Vagina (tissue), 2 donors: ENCODE measurements at regions not wholly inside any gene's neighbourhood (a gene's known extent, or its start where the extent isn't known, plus 50 kb on each side); places are given as distances from the start of the nearest gene placed in this dataset. TPM values are rescaled to one million over a fixed set of nuclear protein-coding genes. Genes with fewer than 3 reads are reported as not detected.

Source experiments
- DNase-seq, 2 donors: peaks; one replicate each; pipeline ENCODE4 v3.0.0-alpha.2; 2017; ENCODE audit errors: extremely low spot score in 2 of 2
- H3K27ac ChIP-seq: fragments of 200-600 bp; sonication (generic); one replicate; pipeline ENCODE4 v1.5.1; 2019
- H3K27me3 ChIP-seq: fragments of 200-600 bp; sonication (generic); one replicate; pipeline ENCODE4 v1.5.1; 2019
- H3K36me3 ChIP-seq, 2 donors: fragments of 200-600 bp; sonication (generic); one replicate each; pipeline ENCODE4 v1.5.1; 2017 to 2019
- H3K4me1 ChIP-seq: fragments of 200-600 bp; sonication (generic); one replicate; pipeline ENCODE4 v1.5.1; 2019
- H3K4me3 ChIP-seq, 2 donors: fragments of 200-600 bp; sonication (generic); 1 replicate in 1 of 2; 2 replicates in 1 of 2; pipeline ENCODE4 v1.5.1; 2016 to 2019
- H3K9me3 ChIP-seq: fragments of 200-600 bp; sonication (generic); one replicate; pipeline ENCODE4 v1.5.1; 2019
- POLR2A ChIP-seq, 2 donors: fragments of 450-650 bp; IDR thresholded peaks; one replicate each; pipeline ENCODE4 v1.6.1; 2017; ENCODE audit warnings: antibody characterized with exemption in 2 of 2, mild to moderate bottlenecking in 2 of 2, moderate library complexity in 2 of 2
- POLR2AphosphoS5 ChIP-seq, 2 donors: sonication (generic); formaldehyde crosslinking; IDR thresholded peaks; one replicate each; pipeline ENCODE4 v1.9.0; 2017; ENCODE audit warnings: antibody characterized with exemption in 2 of 2, mild to moderate bottlenecking in 2 of 2, low read depth in 1 of 2; ENCODE audit not compliant: insufficient read depth in 1 of 2
- intact Hi-C: fragments of 100-400 bp; cut with DNase I; formaldehyde crosslinking; loops from one replicate; pipeline ENCODE4 v1.15.1; 2023
- microRNA counts, 2 donors: library from miRNA; unstranded; fragments of <30 nt; microRNA quantifications; one replicate each; lab custom pipeline; 2016 to 2017
- microRNA-seq: library from miRNA; unstranded; fragments of <30 nt; microRNA quantifications from one replicate; pipeline ENCODE4, GENCODE V29; 2017; ENCODE audit warnings: borderline number of aligned reads, borderline replicate concordance
- small RNA-seq: library from RNA; depleted of rRNA; stranded (forward); fragments of <200 nt; gene quantifications from one replicate; pipeline ENCODE3, GENCODE V24; 2016
- TF ChIP-seq, protein P1 (sequence below), 3 experiments: fragments of 450-650 bp in 2 of 3; fragments of 200-600 bp in 1 of 3; sonication (generic) in 1 of 3; IDR thresholded peaks; one replicate each; pipeline ENCODE4 v1.5.1; 2017 to 2019; ENCODE audit warnings: antibody characterized with exemption in 3 of 3, mild to moderate bottlenecking in 2 of 3, moderate library complexity in 2 of 3

DNA sequence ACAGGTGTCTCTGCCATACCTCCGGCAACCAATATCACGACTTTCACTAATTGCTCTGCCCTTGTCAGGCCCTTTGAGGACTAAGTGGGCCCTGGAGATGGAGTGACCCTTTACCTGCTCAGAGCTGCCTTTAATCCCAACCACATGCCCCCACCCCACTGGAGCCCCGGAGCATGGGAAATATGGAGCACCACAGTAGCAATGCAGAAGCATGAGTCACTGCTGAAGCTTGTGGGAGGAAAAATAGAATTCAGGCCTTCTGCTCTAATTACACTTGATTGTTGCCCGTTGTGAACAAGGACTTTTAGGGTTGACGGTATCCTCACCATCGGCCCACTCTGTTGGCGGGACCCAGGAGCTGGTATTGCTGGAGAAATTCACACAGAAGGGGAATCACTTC, 52.5 kb upstream of the FRMD4A start:
- Histone ChIP-seq H3K9me3 (no peaks in the 10 kb centered on the region), H3K27ac (no peak overlapping the region), H3K4me1 (no peaks in the 10 kb centered on the region), H3K27me3 (no peaks in the 10 kb centered on the region), H3K36me3 (no peaks in the 10 kb centered on the region), H3K4me3 (no peak overlapping the region)
- TF ChIP-seq POLR2AphosphoS5 (IDR thresholded peaks at IDR 0.05; ENCODE audit: insufficient read depth in 1 of 2, low read depth in 1 of 2) (no peak), POLR2A (IDR thresholded peaks at IDR 0.05) (no peak)
- TF ChIP-seq, protein P1, sequence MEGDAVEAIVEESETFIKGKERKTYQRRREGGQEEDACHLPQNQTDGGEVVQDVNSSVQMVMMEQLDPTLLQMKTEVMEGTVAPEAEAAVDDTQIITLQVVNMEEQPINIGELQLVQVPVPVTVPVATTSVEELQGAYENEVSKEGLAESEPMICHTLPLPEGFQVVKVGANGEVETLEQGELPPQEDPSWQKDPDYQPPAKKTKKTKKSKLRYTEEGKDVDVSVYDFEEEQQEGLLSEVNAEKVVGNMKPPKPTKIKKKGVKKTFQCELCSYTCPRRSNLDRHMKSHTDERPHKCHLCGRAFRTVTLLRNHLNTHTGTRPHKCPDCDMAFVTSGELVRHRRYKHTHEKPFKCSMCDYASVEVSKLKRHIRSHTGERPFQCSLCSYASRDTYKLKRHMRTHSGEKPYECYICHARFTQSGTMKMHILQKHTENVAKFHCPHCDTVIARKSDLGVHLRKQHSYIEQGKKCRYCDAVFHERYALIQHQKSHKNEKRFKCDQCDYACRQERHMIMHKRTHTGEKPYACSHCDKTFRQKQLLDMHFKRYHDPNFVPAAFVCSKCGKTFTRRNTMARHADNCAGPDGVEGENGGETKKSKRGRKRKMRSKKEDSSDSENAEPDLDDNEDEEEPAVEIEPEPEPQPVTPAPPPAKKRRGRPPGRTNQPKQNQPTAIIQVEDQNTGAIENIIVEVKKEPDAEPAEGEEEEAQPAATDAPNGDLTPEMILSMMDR (IDR thresholded peaks at IDR 0.05): no peak
- DNase-seq: no peak
- intact Hi-C loops: no loop called here

DNA sequence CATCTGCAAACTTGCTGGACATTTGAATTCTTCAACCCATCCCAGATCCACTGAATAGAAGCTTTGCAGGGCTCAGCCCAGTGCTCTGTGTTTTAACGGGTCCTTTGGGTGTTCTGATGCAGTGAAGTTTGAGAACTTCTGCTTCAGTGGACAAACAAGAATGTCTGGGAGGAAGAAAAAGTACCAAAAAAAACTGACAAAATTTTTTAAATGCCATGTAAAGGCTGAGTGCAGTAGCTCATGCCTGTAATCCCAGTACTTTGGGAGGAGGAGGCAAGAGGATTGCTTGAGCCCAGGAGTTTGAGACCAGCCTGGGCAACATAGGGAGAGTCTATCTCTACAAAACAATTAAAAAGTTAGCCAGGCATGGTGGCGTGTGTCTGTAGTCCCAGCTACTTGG, 51.8 kb upstream of the FRMD4A start:
- intact Hi-C loops: no loop called here
- no peak for DNase-seq
- Histone ChIP-seq H3K27me3 (no peaks in the 10 kb centered on the region), H3K9me3 (no peaks in the 10 kb centered on the region), H3K4me1 (no peaks in the 10 kb centered on the region), H3K27ac (no peak overlapping the region), H3K36me3 (no peaks in the 10 kb centered on the region), H3K4me3 (no peak overlapping the region)
- TF ChIP-seq POLR2A (IDR thresholded peaks at IDR 0.05) (no peak), POLR2AphosphoS5 (IDR thresholded peaks at IDR 0.05; ENCODE audit: insufficient read depth in 1 of 2, low read depth in 1 of 2) (no peak)
- TF ChIP-seq, protein P1 (IDR thresholded peaks at IDR 0.05): no peak

DNA sequence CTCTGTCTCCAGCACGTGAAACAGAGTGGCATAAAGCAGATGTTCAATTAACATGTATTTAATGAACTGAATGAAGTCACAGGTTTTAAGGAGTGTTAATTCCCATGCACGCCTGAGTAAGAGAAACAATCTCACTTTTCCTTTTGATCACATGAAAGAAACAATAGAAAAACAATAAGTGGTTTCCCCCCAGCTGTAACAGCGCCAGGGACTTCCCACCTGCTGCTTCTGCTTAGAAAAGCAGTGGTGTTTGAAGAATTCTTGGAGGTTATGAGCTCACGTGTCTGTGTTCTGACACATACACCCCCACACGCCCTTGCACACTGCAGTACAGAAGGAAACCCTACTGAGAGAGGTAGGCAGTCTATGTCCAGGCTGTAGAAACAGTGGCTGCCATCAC, 51.3 kb upstream of the FRMD4A start:
- Histone ChIP-seq H3K9me3 (no peaks in the 10 kb centered on the region), H3K27ac (no peak overlapping the region), H3K4me3 (no peak overlapping the region), H3K27me3 (no peaks in the 10 kb centered on the region), H3K36me3 (no peaks in the 10 kb centered on the region), H3K4me1 (no peaks in the 10 kb centered on the region)
- intact Hi-C loops: no loop called here
- TF ChIP-seq, protein P1 (IDR thresholded peaks at IDR 0.05): no peak
- TF ChIP-seq POLR2A (IDR thresholded peaks at IDR 0.05): no peak
- no peak for TF ChIP-seq POLR2AphosphoS5 (IDR thresholded peaks at IDR 0.05; ENCODE audit: insufficient read depth in 1 of 2, low read depth in 1 of 2)
- no peak for DNase-seq

DNA sequence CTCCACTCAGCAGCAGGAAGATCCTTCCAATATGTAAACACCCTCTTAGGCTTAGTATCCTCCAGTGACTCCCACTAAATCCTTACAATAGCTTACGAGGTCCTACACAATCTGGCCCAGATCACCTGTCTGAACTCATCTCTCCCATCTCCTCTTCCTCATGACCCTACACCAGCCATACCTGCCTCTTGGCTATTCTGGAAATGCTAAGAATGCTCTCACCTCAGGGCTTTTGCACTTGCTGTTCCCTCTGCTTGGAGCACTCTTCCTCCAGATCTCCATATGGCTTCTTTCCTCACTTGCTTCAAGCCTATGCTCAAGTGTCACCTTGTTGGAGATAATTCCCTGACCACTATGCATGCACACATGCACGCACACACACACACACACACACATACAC, 50.8 kb upstream of the FRMD4A start:
- Histone ChIP-seq H3K27ac (no peak overlapping the region), H3K4me1 (no peaks in the 10 kb centered on the region), H3K4me3 (no peak overlapping the region), H3K27me3 (no peaks in the 10 kb centered on the region), H3K36me3 (no peaks in the 10 kb centered on the region), H3K9me3 (no peaks in the 10 kb centered on the region)
- DNase-seq: no peak
- intact Hi-C loops: no loop called here
- TF ChIP-seq POLR2AphosphoS5 (IDR thresholded peaks at IDR 0.05; ENCODE audit: insufficient read depth in 1 of 2, low read depth in 1 of 2): no peak
- TF ChIP-seq, protein P1 (IDR thresholded peaks at IDR 0.05): no peak
- TF ChIP-seq POLR2A (IDR thresholded peaks at IDR 0.05): no peak

DNA sequence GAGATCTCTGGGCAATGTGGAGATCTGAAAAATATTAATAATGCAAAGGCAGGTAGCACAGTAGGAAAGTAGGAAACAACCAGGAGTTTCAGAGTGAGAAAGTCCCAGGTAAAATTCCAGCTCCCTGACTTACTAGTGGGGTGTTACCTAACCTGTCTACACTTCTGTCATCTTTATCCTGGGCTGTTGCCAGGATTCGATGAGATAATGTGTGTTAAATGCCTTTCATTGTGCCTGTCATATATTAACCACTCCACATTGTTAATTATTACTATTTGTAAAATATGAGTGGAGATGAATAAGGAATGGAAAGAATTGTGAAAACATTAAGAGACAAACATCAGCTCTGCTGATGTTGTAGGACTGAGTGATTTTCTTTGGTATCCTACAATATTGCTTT, 50.0 kb upstream of the FRMD4A start:
- intact Hi-C loops: no loop called here

More for the DNA sequence above, 50.0 kb upstream of the FRMD4A start:
- Histone ChIP-seq H3K9me3 (no peaks in the 10 kb centered on the region), H3K27me3 (no peaks in the 10 kb centered on the region), H3K4me3 (no peak overlapping the region), H3K36me3 (no peaks in the 10 kb centered on the region), H3K4me1 (no peaks in the 10 kb centered on the region), H3K27ac (no peak overlapping the region)
- DNase-seq: no peak
- TF ChIP-seq, protein P1 (IDR thresholded peaks at IDR 0.05): no peak
- TF ChIP-seq POLR2AphosphoS5 (IDR thresholded peaks at IDR 0.05; ENCODE audit: insufficient read depth in 1 of 2, low read depth in 1 of 2) (no peak), POLR2A (IDR thresholded peaks at IDR 0.05) (no peak)

MicroRNAs in the stretch of these regions (microRNA counts, 767-probe panel; counts per million panel counts)
- 238 to 261 counts per million in 2 donors for microRNA hsa-miR-1265 (lab: Ali Mortazavi, UCI)

Small RNA genes lying in the stretch of these regions (microRNA-seq; reads per million reads assigned to microRNA genes)
- not detected for gene MIR1265
- not detected for gene MIR4293

Small RNA genes lying in the stretch of these regions (small RNA-seq; reads per million reads assigned to genes)
- not detected for gene MIR1265
- gene MIR4293: not detected
